ENCODE measurements at regions not wholly inside any gene's neighbourhood (a gene's known extent, or its start where the extent isn't known, plus 50 kb on each side); places are given as distances from the start of the nearest gene placed in this dataset.
A peak's percentile ranks its signal among the peaks of the same experiment; 100 is the strongest.
"Not testable (repeated sequence)": the region's sequence is repeated elsewhere in the genome, so short reads cannot be mapped to it uniquely, and the experiment has no call there.

GRCh38 chr10:33039181-33039580, 81.2 kb upstream of the ITGB1 start:
- DNase-seq (ENCODE audit: low spot score) = no peak

GRCh38 chr10:33038672-33039071, 80.6 kb upstream of the ITGB1 start:
- no peak for DNase-seq (ENCODE audit: low spot score)

- DNase-seq (ENCODE audit: low spot score) = no peak
These were observed 79.7 kb upstream of the ITGB1 start for GRCh38 chr10:33037726-33038125.

GRCh38 chr10:33036670-33037069, 78.6 kb upstream of the ITGB1 start:
- no peak for DNase-seq (ENCODE audit: low spot score)

GRCh38 chr10:33035411-33035810, 77.4 kb upstream of the ITGB1 start:
- DNase-seq (ENCODE audit: low spot score) = no peak

- DNase-seq (ENCODE audit: low spot score) = no peak
These were observed 76.9 kb upstream of the ITGB1 start for GRCh38 chr10:33034931-33035330.

GRCh38 chr10:33032654-33033151, 74.7 kb upstream of the ITGB1 start:
- DNase-seq (ENCODE audit: low spot score) = no peak

GRCh38 chr10:33031815-33032653, 74.0 kb upstream of the ITGB1 start:
- DNase-seq (ENCODE audit: low spot score) = no peak

- no peak for DNase-seq (ENCODE audit: low spot score)
These were observed 73.1 kb upstream of the ITGB1 start for GRCh38 chr10:33031171-33031570.

- not testable (repeated sequence) for DNase-seq (ENCODE audit: low spot score)
These were observed 70.5 kb upstream of the ITGB1 start for GRCh38 chr10:33028515-33028914.

GRCh38 chr10:33027088-33027487, 69.1 kb upstream of the ITGB1 start:
- DNase-seq (ENCODE audit: low spot score) = no peak

- DNase-seq (ENCODE audit: low spot score) = no peak
These were observed 68.4 kb upstream of the ITGB1 start for GRCh38 chr10:33026422-33026821.

- no peak for DNase-seq (ENCODE audit: low spot score)
These were observed 67.9 kb upstream of the ITGB1 start for GRCh38 chr10:33025910-33026309.

GRCh38 chr10:33025039-33025438, 67.0 kb upstream of the ITGB1 start:
- no peak for DNase-seq (ENCODE audit: low spot score)

GRCh38 chr10:33022691-33023090, 64.7 kb upstream of the ITGB1 start:
- DNase-seq (ENCODE audit: low spot score) = no peak

- DNase-seq (ENCODE audit: low spot score) = no peak
These were observed 64.1 kb upstream of the ITGB1 start for GRCh38 chr10:33022090-33022489.

- no peak for DNase-seq (ENCODE audit: low spot score)
These were observed 59.0 kb upstream of the ITGB1 start for GRCh38 chr10:33016988-33017387.

- DNase-seq (ENCODE audit: low spot score) = no peak
These were observed 57.9 kb upstream of the ITGB1 start for GRCh38 chr10:33015761-33016547.

- not testable (repeated sequence) for DNase-seq (ENCODE audit: low spot score)
These were observed 55.3 kb upstream of the ITGB1 start for GRCh38 chr10:33013331-33013730.

GRCh38 chr10:33012306-33012705, 54.3 kb upstream of the ITGB1 start:
- DNase-seq (ENCODE audit: low spot score) = no peak

- DNase-seq (ENCODE audit: low spot score) = peak; percentile 20
These were observed 52.4 kb upstream of the ITGB1 start for GRCh38 chr10:33010132-33011037.
